Esophagus (tissue), 2 donors: ENCODE measurements at regions not wholly inside any gene's neighbourhood (a gene's known extent, or its start where the extent isn't known, plus 50 kb on each side); places are given as distances from the start of the nearest gene placed in this dataset.
A peak's percentile ranks its signal among the peaks of the same experiment; 100 is the strongest.

ENCODE experiments used
- H3K27ac ChIP-seq, 2 donors: one replicate each; pipeline ENCODE4 v1.5.1; 2013; ENCODE audit warnings: low read depth in 2 of 2, mild to moderate bottlenecking in 2 of 2, inconsistent platforms in 1 of 2, low read length in 1 of 2, moderate library complexity in 1 of 2
- H3K27me3 ChIP-seq, 2 donors: one replicate each; pipeline ENCODE4 v1.6.1; 2013; ENCODE audit warnings: low read length in 2 of 2, control low read depth in 1 of 2, mild to moderate bottlenecking in 1 of 2; ENCODE audit not compliant: insufficient read depth in 2 of 2, control insufficient read depth in 1 of 2
- H3K36me3 ChIP-seq, 2 donors: one replicate each; pipeline ENCODE4 v1.6.1; 2013; ENCODE audit warnings: low read length in 1 of 2; ENCODE audit not compliant: control insufficient read depth in 2 of 2, insufficient read depth in 2 of 2
- H3K4me1 ChIP-seq, 2 donors: one replicate each; pipeline ENCODE4 v1.6.1; 2013; ENCODE audit warnings: low read length in 1 of 2; ENCODE audit not compliant: control insufficient read depth in 2 of 2, insufficient read depth in 2 of 2
- H3K4me3 ChIP-seq, 2 donors: one replicate each; pipeline ENCODE4 v1.5.1; 2013; ENCODE audit warnings: low read length in 2 of 2, mild to moderate bottlenecking in 2 of 2, low read depth in 1 of 2, moderate library complexity in 1 of 2
- H3K9me3 ChIP-seq, 2 donors: one replicate each; pipeline ENCODE4 v1.6.1; 2013; ENCODE audit warnings: mild to moderate bottlenecking in 2 of 2, low read depth in 1 of 2, low read length in 1 of 2, moderate library complexity in 1 of 2; ENCODE audit not compliant: control insufficient read depth in 2 of 2, insufficient read depth in 1 of 2
- WGBS, 2 donors: extraction: QIAGEN DNeasy Blood & Tissue Kit; methylation state at CpG; one replicate each; pipeline ENCODE4 v1.1.7; 2013; 5-methylcytosine and 5-hydroxymethylcytosine counted together
- donor health status: healthy with polysubstance abuse.
- donor health status: Bipolar disorder and iron deficiency.

GRCh38 chr7:117971556-117972244 is 98.5 kb upstream of the CTTNBP2 start:
- Histone ChIP-seq H3K4me3 (no peak overlapping the region), H3K4me1 (no peaks in the 10 kb centered on the region), H3K9me3 (no peaks in the 10 kb centered on the region), H3K27me3 (no peaks in the 10 kb centered on the region), H3K36me3 (no peaks in the 10 kb centered on the region), H3K27ac (no peak overlapping the region)
- WGBS, 2 donors: 81 to 83% methylated on average over 11 of the region's 11 CpGs

GRCh38 chr7:117972606-117973005 is 99.4 kb upstream of the CTTNBP2 start:
- no peaks in the 10 kb centered on the region for H3K4me1 ChIP-seq
- H3K27me3 ChIP-seq: no peaks in the 10 kb centered on the region
- no peaks in the 10 kb centered on the region for H3K36me3 ChIP-seq
- H3K9me3 ChIP-seq: no peaks in the 10 kb centered on the region
- 37 to 56% methylated on average over 4 of the region's 4 CpGs for WGBS, 2 donors
- H3K4me3 ChIP-seq: no peak overlapping the region
- no peak overlapping the region for H3K27ac ChIP-seq

GRCh38 chr7:117973975-117974374 is 100.7 kb upstream of the CTTNBP2 start:
- WGBS, 2 donors: 93 to 95% methylated on average over 5 of the region's 5 CpGs
- no peak overlapping the region for H3K27ac ChIP-seq
- no peaks in the 10 kb centered on the region for H3K9me3 ChIP-seq
- H3K27me3 ChIP-seq: no peaks in the 10 kb centered on the region
- no peak overlapping the region for H3K4me3 ChIP-seq
- no peaks in the 10 kb centered on the region for H3K36me3 ChIP-seq
- peaks cover 0 to 2% of the 10 kb centered on the region in 2 donors for H3K4me1 ChIP-seq

- H3K27me3 ChIP-seq: no peaks in the 10 kb centered on the region
- H3K36me3 ChIP-seq: no peaks in the 10 kb centered on the region
- no peak overlapping the region for H3K27ac ChIP-seq
- H3K4me1 ChIP-seq: peaks cover 0 to 2% of the 10 kb centered on the region in 2 donors
- no peaks in the 10 kb centered on the region for H3K9me3 ChIP-seq
- WGBS, 2 donors: 53 to 61% methylated on average over 2 of the region's 2 CpGs
- no peak overlapping the region for H3K4me3 ChIP-seq
These were observed 101.7 kb upstream of the CTTNBP2 start for GRCh38 chr7:117974891-117975290.

GRCh38 chr7:117975476-117975875 is 102.2 kb upstream of the CTTNBP2 start:
- H3K9me3 ChIP-seq: no peaks in the 10 kb centered on the region
- H3K27ac ChIP-seq: no peak overlapping the region
- no peak overlapping the region for H3K4me3 ChIP-seq
- peaks cover 0 to 2% of the 10 kb centered on the region in 2 donors for H3K4me1 ChIP-seq
- 62 to 66% methylated on average over 1 of the region's 1 CpG for WGBS, 2 donors
- no peaks in the 10 kb centered on the region for H3K27me3 ChIP-seq
- H3K36me3 ChIP-seq: no peaks in the 10 kb centered on the region

- H3K27me3 ChIP-seq: no peaks in the 10 kb centered on the region
- H3K4me1 ChIP-seq: peaks cover 0 to 4% of the 10 kb centered on the region in 2 donors
- no peak overlapping the region for H3K4me3 ChIP-seq
- WGBS, 2 donors: 46 to 52% methylated on average over 4 of the region's 4 CpGs
- no peaks in the 10 kb centered on the region for H3K9me3 ChIP-seq
- H3K27ac ChIP-seq: peak overlapping the region; percentile 51 to 70
- no peaks in the 10 kb centered on the region for H3K36me3 ChIP-seq
These were observed 106.8 kb upstream of the CTTNBP2 start for GRCh38 chr7:117979954-117980497.

- no peaks in the 10 kb centered on the region for H3K27me3 ChIP-seq
- H3K36me3 ChIP-seq: no peaks in the 10 kb centered on the region
- no peaks in the 10 kb centered on the region for H3K9me3 ChIP-seq
- H3K4me1 ChIP-seq: peaks cover 0 to 4% of the 10 kb centered on the region in 2 donors
- WGBS, 2 donors: 58 to 68% methylated on average over 11 of the region's 11 CpGs
- no peak overlapping the region for H3K4me3 ChIP-seq
- peak overlapping the region in 1 of 2 donors; percentile 61 for H3K27ac ChIP-seq
These were observed 109.1 kb upstream of the CTTNBP2 start for GRCh38 chr7:117982071-117983055.

- no peak overlapping the region for H3K4me3 ChIP-seq
- H3K36me3 ChIP-seq: no peaks in the 10 kb centered on the region
- 63 to 68% methylated on average over 2 of the region's 2 CpGs for WGBS, 2 donors
These were observed 113.5 kb upstream of the CTTNBP2 start for GRCh38 chr7:117986645-117987269.

GRCh38 chr7:117990834-117991233 is 117.6 kb upstream of the CTTNBP2 start:
- no peaks in the 10 kb centered on the region for H3K36me3 ChIP-seq
- no peaks in the 10 kb centered on the region for H3K9me3 ChIP-seq
- no peaks in the 10 kb centered on the region for H3K27me3 ChIP-seq
- no peak overlapping the region for H3K4me3 ChIP-seq
- no peaks in the 10 kb centered on the region for H3K4me1 ChIP-seq
- H3K27ac ChIP-seq: no peak overlapping the region

More at GRCh38 chr7:117986645-117987269, 113.5 kb upstream of the CTTNBP2 start:
- Histone ChIP-seq H3K9me3 (no peaks in the 10 kb centered on the region), H3K27me3 (no peaks in the 10 kb centered on the region), H3K27ac (no peak overlapping the region), H3K4me1 (peaks cover 0 to 3% of the 10 kb centered on the region in 2 donors)
